CD1c-positive myeloid dendritic cell (primary cell): ENCODE measurements at regions not wholly inside any gene's neighbourhood (a gene's known extent, or its start where the extent isn't known, plus 50 kb on each side); places are given as distances from the start of the nearest gene placed in this dataset.
A peak's percentile ranks its signal among the peaks of the same experiment; 100 is the strongest.

ENCODE experiments used
- DNase-seq: peaks from one replicate; pipeline ENCODE4 v3.0.0-alpha.2; 2016; ENCODE audit errors: extremely low spot score

DNA sequence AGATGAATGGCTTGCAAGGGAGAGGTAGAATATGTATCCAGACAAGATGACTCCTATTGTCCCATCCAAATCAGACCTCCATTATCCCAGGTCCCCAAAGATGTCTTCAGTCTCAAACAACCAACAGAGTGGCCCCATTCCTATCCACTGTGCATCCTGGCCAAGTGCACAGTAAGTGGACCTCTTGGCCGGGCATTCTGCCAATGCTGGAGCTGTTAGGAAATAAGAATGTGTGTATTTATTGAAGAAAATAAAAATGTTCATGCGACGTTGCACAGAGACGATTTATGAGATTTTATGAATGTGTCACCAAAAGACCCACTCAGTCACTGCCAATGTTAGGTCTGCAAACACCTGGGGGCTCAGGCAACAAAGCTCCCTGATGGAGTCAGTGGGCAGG, 196.0 kb downstream of the MAFB start:
- no peak for DNase-seq

DNA sequence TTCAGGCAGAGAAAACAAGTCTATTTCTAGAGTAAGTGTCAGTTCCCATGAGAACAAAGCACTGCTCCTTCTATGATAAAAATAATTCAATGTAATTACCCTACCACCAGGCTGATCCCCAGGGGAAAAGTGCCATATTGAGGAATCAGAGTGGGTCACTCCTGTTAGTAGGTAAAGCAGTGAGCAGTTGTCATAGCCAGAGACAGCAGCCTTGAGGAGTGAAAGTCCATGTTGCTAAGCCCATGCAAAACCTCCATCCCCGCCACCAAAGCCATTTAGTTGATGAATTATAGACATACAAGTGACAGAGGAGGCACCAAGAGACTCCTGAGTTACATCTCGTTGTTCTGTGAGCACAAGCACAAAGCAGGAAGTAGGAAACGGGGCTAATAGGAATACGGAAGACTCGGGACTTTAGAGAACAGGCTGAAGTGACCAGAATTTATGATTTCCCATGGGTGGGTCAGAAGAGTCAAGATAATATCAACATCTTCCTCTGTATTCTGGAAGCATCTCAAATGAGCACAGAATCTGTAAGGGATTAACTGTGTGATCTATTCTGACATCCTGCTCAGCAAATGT, 197.9 kb downstream of the MAFB start:
- DNase-seq, result peak; percentile 49

DNA sequence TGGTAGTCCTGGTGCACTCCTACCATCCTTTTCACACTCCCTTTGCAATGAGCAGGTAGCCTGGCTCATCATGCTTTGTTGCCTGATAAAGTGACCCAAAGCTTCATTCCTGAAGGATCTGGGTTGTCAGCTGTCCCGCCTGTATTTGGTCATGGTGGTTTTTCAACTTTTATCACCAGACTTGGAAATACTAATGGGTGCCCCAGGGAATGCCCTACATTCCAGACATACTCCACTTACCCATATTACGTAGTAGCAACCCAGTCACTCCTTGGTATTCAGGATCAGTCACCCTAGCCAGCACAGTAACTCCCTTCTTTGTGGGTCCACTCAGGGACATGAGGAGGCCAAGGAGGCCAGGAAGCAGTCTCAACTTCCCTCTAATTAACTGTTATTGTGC, 199.2 kb downstream of the MAFB start:
- DNase-seq, result no peak

DNA sequence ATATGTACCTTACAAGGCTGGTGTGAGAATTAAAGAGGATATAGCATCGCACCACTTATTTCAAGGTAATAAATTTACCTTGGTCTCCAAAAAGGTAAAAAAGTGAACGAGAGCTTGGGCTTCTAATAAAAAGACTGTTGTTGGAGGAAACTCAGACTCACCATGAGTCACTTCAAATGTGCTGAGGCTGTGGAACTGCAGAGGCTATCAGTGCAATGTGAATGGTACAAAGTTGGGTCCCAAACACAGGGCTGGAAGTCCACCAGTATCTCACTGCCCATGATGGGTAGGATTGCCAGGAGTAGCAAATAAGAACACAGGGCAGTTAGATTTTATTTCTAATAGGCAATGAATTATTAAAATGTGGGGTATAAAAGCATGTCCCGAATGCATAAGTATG, 200.6 kb downstream of the MAFB start:
- DNase-seq, result no peak

DNA sequence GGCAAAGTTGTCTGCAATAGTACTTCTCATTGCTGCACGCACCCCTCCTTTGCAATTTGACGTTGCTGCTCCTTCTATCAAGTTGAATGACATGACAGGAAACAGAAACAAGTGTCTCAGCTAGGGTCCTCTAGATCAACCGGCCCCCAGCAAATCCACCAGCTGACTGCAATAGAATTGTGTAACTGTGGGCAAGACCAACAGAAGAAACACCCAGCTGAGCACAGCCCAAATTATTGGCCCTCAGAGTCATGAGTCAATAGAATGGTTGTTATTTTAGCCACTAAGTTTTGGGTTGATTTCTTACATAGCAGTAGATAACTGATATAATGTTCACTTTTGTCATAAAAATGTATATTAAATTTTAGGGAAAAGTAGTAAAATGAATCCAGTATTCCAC, 202.7 kb downstream of the MAFB start:
- DNase-seq, result no peak

DNA sequence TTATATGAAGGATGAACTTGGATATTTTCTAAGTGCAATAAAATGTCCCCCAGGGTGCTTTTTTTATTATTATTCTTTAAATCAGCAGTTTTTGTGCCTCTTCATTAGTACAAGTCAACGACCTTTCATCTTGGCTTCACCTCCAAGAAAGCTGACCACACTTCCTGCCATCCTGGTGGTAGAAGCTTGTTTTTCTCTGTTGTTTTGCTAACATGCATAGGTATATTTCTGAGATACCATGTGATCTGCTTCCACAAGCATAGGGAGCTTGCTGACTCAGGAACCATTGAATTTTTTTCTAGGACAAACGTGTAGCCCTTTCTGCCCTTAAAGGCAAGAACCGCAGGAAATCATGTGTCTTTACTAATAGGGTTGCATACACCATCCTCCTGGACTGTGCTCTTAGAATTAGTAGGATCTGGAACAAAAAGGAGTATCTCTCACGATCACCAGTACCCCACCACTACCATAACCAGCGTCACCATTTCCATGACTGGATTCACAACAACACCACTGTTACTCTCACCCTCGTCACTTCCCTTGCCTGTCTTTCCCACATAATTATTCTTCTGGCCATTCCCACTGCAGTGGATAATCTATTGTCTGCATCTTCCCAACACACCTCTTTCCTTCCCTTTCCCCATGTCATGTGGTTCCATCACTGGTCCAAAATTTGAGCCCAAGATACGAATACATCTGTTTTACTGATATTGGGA, 207.1 kb downstream of the MAFB start:
- DNase-seq, result no peak

DNA sequence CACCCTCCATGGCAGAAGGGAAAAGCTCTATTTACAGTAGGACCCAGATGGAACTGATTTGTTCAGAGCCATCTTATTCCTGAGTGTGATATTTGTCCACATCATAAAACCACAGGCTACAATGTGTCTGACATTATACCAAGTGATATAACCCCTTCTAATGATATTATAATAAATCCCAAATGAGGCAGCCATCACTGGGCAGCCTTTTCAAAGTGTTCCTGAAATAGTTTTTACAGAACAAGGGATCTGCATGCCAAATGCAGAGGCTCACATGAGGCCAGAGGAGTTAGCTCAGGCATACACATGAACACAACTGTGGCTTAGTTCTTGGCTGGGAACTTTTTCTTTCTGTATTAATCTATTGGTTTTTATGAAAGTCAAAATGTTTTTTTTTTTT, 207.7 kb downstream of the MAFB start:
- no peak for DNase-seq

DNA sequence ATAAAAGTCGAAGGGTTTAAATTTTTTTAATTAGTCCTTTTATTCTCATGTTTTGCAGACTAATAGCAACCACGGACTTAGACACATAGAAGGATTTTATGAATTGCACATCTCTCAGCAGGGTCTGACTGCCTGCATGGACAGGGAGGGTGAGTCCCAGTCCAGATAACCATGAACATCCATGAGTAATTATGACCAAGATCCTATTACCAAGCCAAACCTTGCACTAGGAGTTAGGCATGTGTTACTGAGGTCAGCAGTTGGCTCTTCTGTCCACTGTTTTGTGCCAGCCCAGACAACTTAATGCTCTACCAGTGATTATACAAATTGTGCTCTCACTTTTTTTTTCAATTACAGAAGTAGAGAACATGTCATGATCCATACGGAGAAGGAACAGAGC, 211.2 kb downstream of the MAFB start:
- no peak for DNase-seq

DNA sequence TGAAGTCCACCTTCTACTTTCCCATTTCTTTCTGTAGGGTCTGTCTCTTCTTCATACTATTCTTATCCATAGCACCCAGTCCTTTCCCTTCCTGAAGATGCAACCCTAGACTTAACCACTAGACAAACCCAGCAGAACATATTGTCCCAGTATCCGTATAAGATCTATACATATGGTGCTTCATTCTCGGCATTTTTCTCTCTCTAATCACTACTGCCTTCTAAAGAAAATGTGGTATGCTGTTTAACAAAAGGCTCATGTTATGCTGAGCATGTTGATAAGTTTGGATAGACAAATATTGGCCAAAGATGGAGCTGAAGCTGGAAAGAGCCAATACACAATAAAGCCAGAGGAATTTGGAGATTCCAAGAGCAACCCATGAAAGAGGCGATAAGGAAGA, 212.6 kb downstream of the MAFB start:
- DNase-seq, result no peak

DNA sequence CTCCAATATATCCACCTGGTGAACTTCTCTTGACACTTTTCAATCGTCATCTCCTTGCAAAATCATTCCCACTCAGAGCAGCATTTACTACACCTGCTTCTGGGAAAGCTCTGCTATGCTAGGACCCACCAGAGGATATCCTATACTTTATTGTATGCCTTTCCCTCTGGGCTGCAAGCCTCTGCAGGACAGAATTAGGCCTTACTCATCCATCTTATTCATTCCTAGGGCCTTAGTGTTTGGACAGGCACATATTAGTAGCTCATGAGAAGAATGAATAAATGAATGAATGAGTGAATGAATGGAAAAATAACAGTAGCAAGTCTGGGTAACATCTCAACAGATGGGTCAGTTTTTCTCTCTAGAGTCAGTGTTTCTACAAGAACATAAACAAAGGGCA, 216.1 kb downstream of the MAFB start:
- no peak for DNase-seq

DNA sequence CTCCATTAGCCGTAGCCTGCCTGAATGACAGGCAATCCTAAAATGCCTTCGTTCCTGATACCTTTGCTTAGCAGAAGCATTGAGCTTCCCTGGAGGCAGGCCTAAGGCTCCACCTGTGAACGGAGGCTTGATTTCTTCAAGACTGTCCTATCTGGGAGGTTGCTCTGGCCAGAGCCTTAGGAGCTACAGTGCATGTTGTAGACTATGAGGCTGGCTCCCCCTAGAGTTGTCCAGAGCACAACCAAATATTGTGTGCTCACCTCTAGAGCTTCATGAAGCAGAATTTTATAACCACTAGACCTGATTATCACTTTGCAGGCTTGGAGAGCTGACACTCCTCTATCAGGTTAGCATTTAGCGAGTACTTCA, 217.8 kb downstream of the MAFB start:
- DNase-seq, result peak; percentile 29

DNA sequence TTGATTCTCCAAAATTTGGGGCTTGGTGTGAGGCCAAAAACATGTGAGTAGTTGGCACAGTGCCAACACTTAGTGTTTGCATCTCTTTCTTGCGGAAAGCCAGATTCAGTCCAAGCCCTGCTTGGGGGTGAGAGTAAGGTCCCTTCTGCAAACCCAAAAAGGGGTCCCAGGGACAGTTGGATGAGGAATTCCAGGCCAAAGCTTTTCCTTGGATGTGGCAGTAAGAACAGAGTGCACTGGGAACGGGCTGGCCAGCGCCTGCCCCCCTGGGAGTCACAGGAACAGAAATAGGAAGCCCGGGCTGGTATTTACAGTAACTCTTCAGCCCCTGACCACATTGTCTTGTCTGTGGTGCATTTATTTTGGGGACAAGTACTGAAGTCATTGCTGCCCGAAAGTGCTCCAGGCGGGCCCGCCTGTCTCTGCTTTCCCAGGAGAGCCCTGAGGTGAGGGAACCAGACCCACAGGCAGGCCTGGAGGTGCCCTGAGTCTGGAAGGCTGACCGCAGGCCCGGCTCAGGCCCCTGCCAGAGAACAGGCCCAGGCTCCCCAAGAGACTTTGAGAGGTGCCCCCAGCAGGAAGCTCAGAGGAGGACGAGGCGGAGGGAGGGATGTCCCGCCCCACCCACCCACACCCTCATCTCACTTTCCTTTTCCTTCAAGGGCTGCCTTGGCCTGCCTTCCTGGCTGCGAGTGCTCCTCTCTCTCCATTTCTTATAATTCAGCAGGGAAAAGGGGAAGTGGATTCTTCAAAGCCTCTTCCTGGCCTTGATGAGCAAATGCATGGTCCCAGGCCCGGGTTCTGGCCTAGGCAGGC, 218.4 kb downstream of the MAFB start:
- peak; percentile 46 for DNase-seq

DNA sequence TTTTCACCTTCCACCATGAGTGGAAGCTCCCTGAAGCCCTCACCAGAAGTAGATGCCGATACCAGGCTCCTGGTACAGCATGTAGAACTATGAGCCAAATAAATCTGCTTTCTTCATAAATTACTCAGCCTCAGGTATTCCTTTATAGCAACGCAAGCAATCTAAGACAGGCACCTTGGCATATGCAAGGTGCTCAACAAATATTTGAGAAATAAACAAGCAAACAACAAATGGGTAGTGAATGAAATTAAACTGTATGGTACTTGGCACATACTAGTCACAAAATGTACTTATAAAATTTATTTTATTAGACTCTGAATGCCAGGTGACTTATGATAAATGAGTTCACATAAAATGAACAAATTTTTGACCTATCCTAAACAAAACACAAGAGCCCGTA, 220.3 kb downstream of the MAFB start:
- DNase-seq, result no peak

DNA sequence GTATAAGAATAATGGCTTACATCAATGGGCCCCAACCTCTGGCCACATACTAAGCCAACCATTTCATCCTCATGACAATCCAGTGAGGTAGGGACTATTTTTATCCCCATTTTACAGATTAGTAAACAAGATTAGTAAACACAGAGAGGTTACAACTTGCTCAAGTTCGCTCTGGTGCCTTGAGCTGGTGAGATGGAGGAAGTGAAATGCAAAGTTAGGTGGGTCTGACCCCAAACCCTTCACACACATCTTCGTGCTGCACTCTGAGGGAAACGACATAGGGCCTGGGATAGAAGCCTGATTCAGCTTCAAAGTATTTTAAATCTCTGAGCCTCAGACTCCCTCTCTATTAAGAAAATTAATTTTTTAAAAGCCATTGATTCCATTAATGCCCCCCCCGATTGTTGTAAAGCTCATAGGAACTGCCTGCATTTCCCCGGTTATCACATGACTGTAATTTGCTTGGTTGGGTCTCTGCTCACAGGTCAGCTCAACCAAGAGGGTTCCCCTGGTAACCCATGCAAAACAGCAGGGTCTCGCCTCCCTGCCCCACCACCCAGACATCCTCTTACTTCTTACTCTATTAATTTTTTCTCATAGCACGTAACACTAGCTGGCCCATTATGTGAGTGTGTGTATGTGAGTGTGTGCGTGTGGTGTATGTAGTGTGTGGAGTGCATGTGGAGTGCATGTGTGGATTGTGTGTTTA, 221.2 kb downstream of the MAFB start:
- no peak for DNase-seq

DNA sequence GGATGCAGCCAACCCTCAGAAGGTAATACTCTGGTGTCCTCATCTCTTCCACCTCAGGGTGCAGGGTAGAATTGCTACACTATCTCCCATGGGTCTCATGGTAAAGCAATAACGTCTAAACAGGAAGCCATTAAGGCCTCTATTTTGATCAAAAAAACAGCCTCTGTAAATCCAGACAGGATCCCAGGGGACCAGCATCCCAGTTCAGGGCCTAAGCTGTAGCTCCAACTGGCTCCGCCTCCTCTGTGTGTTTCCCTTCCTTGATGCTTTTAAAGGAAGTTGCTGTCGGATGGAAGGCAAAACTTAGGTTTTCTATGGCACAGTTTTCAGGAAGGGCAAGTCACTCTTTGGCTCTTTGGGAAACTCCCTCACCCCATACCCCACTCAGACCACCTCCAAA, 222.0 kb downstream of the MAFB start:
- DNase-seq, result peak; percentile 17

DNA sequence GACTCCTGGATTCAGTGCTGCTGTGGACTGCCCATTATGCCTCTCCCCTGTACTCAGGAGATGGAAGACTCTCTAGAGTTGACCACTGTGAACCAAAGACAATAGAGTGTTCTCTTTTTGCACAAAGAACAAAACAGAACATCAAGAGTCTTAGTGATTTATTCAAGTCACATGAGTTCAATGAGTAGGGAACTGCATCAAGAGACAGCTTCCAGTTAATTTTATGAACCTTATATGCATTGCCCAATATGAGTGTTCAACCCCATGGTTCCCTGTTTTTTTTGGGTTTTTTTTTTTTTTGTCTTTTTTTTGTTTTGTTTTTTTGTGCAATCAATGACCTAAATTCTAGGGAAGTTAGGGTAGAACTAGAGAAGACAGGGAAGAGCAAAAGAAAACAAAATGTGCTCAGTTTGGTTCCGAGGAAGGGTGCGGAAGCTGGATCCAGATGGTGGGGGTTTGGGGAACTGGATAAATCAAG, 224.3 kb downstream of the MAFB start:
- peak; percentile 86 for DNase-seq

DNA sequence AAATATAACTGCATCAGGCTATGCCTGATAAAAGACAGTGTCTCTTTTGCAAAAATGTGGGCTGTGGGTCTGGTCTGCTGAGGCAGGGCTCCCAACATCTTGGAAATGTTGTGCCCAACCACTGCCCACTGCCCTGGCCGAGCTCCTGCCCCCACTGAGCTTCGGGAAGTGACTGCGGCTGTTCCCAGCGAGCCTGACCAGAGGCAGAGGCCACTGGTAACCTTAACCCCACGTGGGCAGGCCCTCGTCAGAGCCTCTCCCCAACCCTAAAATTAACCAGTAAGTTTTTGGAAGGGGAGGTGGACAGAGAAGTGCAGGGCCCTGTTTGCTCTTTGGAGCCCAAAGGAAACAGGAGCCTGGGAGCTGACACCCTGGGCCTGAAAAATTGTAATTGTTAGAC, 225.9 kb downstream of the MAFB start:
- DNase-seq, result no peak

DNA sequence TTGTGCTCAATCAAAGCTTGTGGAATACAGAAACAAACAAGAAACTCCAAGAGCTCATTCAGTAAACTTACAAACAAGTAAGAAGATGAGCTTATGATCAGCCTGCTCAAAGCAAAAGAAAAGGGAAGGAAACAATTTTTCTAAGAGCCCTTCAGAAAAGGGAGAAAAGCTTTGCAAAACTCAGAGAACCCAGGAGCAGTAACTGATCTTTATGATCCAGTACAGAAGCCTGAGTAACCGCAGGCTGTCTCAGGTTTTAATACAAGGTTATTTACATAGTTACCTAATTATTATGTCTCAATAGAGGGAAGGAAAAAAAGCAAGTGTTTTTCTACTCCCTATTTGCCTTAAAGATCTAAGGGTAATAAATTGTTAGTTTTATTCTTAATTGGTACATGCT, 226.5 kb downstream of the MAFB start:
- DNase-seq, result peak; percentile 17

DNA sequence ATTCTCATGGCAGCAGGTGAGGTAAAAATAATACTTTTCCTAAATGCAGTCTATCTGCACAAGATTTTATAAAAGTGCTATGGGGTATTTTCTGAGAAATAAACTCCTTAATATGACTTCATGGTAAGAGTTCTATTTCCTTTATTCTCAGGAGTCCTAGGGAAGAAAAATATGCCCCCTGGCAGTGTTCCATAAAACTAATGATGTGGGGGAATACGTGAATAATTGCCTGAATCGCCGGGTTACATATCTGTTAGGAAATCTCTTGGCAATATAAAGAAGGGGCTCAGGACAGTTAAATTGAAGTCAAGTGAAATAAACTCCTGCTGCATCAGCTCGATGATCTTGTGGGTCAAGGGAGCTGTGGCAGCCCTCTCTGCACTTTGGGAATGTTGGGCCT, 229.7 kb downstream of the MAFB start:
- DNase-seq, result no peak

DNA sequence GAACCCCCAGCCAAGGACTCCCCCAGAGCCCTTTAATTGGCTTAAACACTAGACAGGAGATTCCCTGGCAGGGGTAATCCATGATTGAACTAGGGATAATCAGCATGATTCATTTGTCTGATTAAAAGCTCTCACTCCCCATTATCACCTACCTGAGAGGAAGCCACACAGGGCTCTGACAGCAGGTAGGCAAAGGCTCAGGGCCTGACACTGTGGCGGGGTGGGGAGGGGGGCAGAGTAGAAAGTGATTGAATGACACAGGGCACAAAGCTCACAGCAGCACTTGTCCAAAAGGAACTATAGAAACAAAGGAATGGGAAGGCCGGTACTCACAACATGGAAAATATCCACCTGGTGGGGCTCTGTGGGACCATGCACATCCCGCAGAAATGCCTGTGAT, 231.6 kb downstream of the MAFB start:
- no peak for DNase-seq

DNA sequence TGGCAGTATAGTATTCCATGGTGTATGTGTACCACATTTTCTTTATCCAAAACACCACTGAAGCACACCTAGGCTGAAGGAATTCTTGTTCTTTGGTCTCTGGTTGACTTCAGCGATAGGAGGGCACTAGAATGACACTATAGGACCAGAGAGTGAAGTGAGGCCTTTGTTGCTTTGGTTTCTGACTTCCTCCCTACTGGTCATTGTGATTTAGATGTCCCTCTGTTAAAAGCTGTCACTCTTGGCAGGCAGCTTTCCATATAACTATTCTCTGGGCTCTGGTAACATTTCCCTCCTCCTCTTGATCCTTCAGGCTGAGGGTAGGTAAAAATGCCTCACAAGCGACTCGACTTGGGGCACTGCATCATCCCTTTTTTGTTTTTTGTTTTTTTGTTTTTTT, 236.3 kb downstream of the MAFB start:
- DNase-seq, result no peak

DNA sequence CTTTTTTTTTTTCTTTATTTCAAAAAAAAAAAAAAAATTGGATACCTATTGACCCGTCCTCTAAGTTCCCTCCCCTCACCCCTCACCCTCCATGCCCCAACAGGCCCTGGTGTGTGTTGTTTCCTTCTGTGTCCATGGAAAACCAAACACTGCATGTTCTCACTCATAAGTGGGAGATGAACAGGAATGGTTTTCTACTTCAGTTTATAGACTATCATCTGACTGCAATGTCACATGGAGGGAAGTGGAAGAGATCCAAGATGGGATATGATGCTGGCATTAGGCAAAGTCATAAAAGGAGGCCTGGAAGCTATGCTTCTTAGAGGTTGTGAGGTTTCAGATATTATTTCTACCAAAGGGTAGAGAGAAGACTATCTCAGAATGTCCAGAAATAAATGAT, 237.5 kb downstream of the MAFB start:
- no peak for DNase-seq
